EL (cell line): ENCODE measurements at regions not wholly inside any gene's neighbourhood (a gene's known extent, or its start where the extent isn't known, plus 50 kb on each side); places are given as distances from the start of the nearest gene placed in this dataset.

Experiments used
- DNase-seq: peaks from one replicate; pipeline ENCODE4 v3.0.0-alpha.2; 2016

DNA sequence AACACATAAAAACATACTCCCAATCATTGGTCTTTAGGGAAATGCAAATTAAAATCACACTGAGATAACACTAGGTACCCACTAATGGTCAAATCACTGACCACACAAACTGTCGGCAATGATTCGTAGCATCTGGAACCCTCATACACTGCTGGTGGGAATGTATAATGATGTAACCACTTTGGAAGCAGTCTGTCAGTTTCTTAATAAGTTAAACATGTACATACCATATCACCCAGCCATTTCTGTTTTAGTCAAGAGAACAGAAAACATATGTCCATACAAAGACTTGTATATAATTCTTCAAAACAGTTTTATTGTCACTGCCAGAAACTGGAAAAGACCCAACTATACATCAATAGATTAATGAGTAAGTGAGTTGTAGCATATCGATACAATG is 63.3 kb upstream of the LRRC3B start:
- no peak for DNase-seq

DNA sequence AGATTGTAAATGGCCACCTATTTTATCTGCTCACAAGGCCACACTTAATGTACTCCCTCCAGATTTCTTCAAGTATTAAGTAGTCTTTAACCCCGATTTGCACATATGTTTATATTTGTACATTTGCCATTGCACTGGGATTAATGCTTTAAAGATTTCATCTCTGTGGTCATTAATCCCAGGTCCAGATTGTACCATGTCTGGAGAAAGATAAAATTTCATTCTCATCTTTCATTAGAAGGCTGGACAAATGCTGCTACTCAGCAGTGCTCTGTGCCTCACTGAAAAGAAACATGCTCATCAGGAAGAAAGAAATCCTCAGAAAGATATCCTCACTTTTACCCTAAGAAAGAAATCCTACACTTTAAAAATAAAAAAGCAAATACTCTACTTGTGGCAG is 62.5 kb upstream of the LRRC3B start:
- DNase-seq: no peak

DNA sequence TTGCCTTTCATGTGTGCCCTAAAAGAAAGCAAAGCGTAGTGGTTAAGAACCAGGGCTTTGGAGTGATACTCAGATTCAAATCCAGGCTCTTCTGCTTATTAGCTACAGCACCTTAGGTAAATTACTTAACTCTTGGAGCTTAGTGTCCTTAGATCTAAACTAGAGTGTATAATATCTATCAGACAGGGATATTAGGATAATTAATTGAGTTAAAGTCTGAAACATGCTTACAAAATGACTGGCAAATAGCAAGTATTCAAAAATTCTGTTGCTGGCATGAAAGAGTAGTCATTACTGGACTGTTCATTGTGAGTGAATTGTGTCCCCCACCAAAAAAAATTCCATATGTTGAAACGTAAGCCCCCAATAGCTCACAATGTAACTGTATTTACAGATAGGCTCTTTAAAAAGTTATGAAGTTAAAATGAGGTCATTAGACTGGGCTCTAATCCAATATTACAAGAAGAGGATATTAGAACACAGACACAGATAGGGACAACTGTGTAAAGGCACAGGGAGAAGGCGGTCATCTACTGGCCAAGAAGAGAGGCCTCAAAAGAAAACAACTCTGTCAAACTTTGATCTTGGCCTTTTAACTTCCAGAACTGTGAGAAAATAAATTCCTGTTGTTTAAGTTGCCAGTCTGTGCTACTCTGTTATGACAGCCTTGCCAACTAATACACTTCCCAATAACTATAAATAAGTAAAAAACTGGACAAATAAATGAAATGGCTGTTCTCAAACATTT is 60.4 kb upstream of the LRRC3B start:
- no peak for DNase-seq
